PC-3 (cell line): ENCODE measurements at regions not wholly inside any gene's neighbourhood (a gene's known extent, or its start where the extent isn't known, plus 50 kb on each side); places are given as distances from the start of the nearest gene placed in this dataset.

Experiments used
- ATAC-seq: fragments of 200-7000 bp; cut with Tn5 transposase; 2 replicates; pipeline ENCODE4 v1.9.1; 2020; ENCODE audit warnings: mild to moderate bottlenecking, moderate library complexity
- BruUV-seq: library from RNA; stranded (reverse); fragments of 400-500 nt; replicated peaks from 2 replicates; lab custom pipeline; 2021; lab: Mats Ljungman, UMichigan
- CTCF ChIA-PET: fragments of 300-600 bp; sonication (Branson Sonifier 250); formaldehyde crosslinking; loops from one replicate; lab custom pipeline; 2022; ENCODE audit warnings: antibody characterized with exemption; lab: Charles Lee
- POLR2A ChIA-PET: fragments of 300-600 bp; sonication (Branson Sonifier 250); formaldehyde crosslinking; loops from one replicate; lab custom pipeline; 2022; ENCODE audit warnings: antibody characterized with exemption; ENCODE audit not compliant: unreplicated experiment; lab: Charles Lee
- DNase-seq: peaks from one replicate; pipeline ENCODE4 v3.0.0-alpha.2; 2015
- H2AFZ ChIP-seq: fragments of 300-600 bp; sonication (generic); 2 replicates; pipeline ENCODE4 v1.6.0; 2016; ENCODE audit warnings: antibody characterized with exemption, low read length
- H3F3A ChIP-seq: fragments of 300-600 bp; sonication (generic); one replicate; pipeline ENCODE4 v1.6.0; 2017; ENCODE audit warnings: antibody characterized with exemption, low read length, control low read depth, mild to moderate bottlenecking; ENCODE audit not compliant: unreplicated experiment
- H3K27ac ChIP-seq: fragments of 300-600 bp; sonication (generic); 2 replicates; pipeline ENCODE4 v1.5.1; 2016; ENCODE audit warnings: mild to moderate bottlenecking, low read length
- H3K27me3 ChIP-seq: fragments of 300-600 bp; sonication (generic); 2 replicates; pipeline ENCODE4 v1.6.1; 2016; ENCODE audit warnings: low read length, mixed read lengths
- H3K36me3 ChIP-seq: fragments of 300-600 bp; sonication (generic); 2 replicates; pipeline ENCODE4 v1.6.1; 2016; ENCODE audit warnings: low read depth, mixed run types, low read length, mixed read lengths
- H3K4me1 ChIP-seq: fragments of 300-600 bp; sonication (generic); 2 replicates; pipeline ENCODE4 v1.5.1; 2016; ENCODE audit warnings: low read length; ENCODE audit not compliant: insufficient read depth
- H3K4me2 ChIP-seq: fragments of 300-600 bp; sonication (generic); 2 replicates; pipeline ENCODE4 v1.6.0; 2016; ENCODE audit warnings: low read length
- H3K4me3 ChIP-seq: fragments of 300-600 bp; sonication (generic); 2 replicates; pipeline ENCODE4 v1.5.1; 2016; ENCODE audit warnings: mild to moderate bottlenecking, low read length, mixed read lengths
- H3K79me2 ChIP-seq: fragments of 300-600 bp; sonication (generic); 2 replicates; pipeline ENCODE4 v1.6.1; 2017; ENCODE audit warnings: low read length, mixed read lengths
- H3K9ac ChIP-seq: fragments of 300-600 bp; sonication (generic); 2 replicates; pipeline ENCODE4 v1.6.0; 2016; ENCODE audit warnings: mild to moderate bottlenecking, low read length
- H3K9me2 ChIP-seq: fragments of 300-600 bp; sonication (generic); replicated peaks from 2 replicates; pipeline ENCODE4 v1.6.1; 2016; ENCODE audit warnings: mixed run types, low read length, mixed read lengths
- H3K9me3 ChIP-seq: fragments of 300-600 bp; sonication (generic); 2 replicates; pipeline ENCODE4 v1.6.1; 2016; ENCODE audit warnings: low read length, mixed read lengths
- H4K20me1 ChIP-seq: fragments of 300-600 bp; sonication (generic); 2 replicates; pipeline ENCODE4 v1.6.1; 2016; ENCODE audit warnings: low read length, mixed read lengths
- CTCF ChIP-seq: fragments of 300-600 bp; sonication (generic); conservative IDR thresholded peaks from 2 replicates; pipeline ENCODE4 v1.5.1; 2017; ENCODE audit warnings: antibody characterized with exemption, low read depth, mild to moderate bottlenecking, low read length
- EZH2 ChIP-seq: fragments of 300-600 bp; sonication (generic); IDR thresholded peaks from one replicate; pipeline ENCODE4 v1.6.1; 2017; ENCODE audit warnings: antibody characterized with exemption, mild to moderate bottlenecking, low read length; ENCODE audit not compliant: unreplicated experiment
- EZH2phosphoT487 ChIP-seq: fragments of 300-600 bp; sonication (generic); IDR thresholded peaks from 2 replicates; pipeline ENCODE4 v1.6.1; 2018; ENCODE audit warnings: mild to moderate bottlenecking, antibody characterized with exemption, low read length, borderline replicate concordance
- intact Hi-C: fragments of 100-400 bp; cut with micrococcal nuclease; formaldehyde crosslinking; loops from 2 replicates; pipeline ENCODE4 v1.9.0; 2023

DNA sequence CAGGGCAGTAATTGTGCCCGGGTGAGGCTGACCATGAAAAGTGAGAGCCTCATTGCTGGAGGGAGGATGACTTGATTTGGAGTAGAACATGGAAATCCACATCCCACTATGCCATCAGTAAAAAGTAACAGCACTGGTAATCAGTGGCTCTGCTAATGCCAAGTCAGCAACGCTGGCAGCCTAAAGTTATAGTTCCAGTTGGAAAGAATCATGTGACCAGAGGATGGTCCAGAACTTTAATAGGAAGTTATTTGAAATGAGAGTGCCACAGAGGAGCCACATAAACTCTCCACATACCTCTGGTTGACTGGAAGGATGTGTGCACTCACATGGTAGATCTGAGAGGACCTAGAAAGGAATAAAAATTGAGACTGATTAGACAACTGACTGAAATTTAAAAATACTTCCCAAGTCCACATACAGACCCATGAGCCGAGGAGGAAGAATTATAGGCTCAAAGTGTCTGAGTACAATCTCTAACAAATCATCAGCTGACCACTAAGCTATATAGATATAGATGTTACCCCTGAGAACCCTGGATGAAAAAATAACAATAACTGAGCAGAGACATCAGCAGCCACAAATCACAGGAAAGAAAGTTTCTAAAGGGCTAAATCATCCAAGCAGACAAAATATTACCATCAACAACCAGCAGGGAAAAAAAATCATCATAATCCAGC, 346.8 kb downstream of the STK39 start:
- no peaks in the 10 kb centered on the region for H3K79me2 ChIP-seq
- no peaks in the 10 kb centered on the region for H3K36me3 ChIP-seq
- H4K20me1 ChIP-seq, result no peaks in the 10 kb centered on the region
- H3K4me3 ChIP-seq, result no peak overlapping the region
- no peak overlapping the region for H3K4me2 ChIP-seq
- no peak overlapping the region for H2AFZ ChIP-seq
- TF ChIP-seq EZH2phosphoT487, result no peak
- no peak for TF ChIP-seq EZH2
- TF ChIP-seq CTCF, result no peak
- no TSS peak for BruUV-seq
- DNase-seq, result no peak
- ChIA-PET POLR2A (no interaction called here), CTCF (no interaction called here)
- H3K27ac ChIP-seq, result no peak overlapping the region
- no peak overlapping the region for H3K9ac ChIP-seq
- H3F3A ChIP-seq, result no peaks in the 10 kb centered on the region
- H3K9me3 ChIP-seq, result no peaks in the 10 kb centered on the region
- no peaks in the 10 kb centered on the region for H3K9me2 ChIP-seq
- no peaks in the 10 kb centered on the region for H3K4me1 ChIP-seq
- H3K27me3 ChIP-seq, result peaks cover 41% of the 10 kb centered on the region
- intact Hi-C loops, result no loop called here
- no peak for ATAC-seq

- Histone ChIP-seq H3F3A (no peaks in the 10 kb centered on the region), H3K36me3 (no peaks in the 10 kb centered on the region), H3K4me3 (no peak overlapping the region), H2AFZ (no peak overlapping the region), H3K9ac (no peak overlapping the region), H3K9me2 (no peaks in the 10 kb centered on the region), H3K9me3 (no peaks in the 10 kb centered on the region), H3K79me2 (no peaks in the 10 kb centered on the region), H3K27me3 (peaks cover 30% of the 10 kb centered on the region), H3K4me1 (no peaks in the 10 kb centered on the region), H3K27ac (no peak overlapping the region), H4K20me1 (no peaks in the 10 kb centered on the region), H3K4me2 (no peak overlapping the region)
- ChIA-PET CTCF (no interaction called here), POLR2A (interaction anchor here (0.7 kb wide), 1 partner anchor 49 kb away, joined by 6 read pairs; no protein-coding TSS in a partner anchor)
- TF ChIP-seq EZH2phosphoT487, result no peak
- no peak for TF ChIP-seq EZH2
- TF ChIP-seq CTCF, result no peak
- DNase-seq (no peak), ATAC-seq (no peak)
- no TSS peak for BruUV-seq
- intact Hi-C loops, result no loop called here
Observed at GRCh38 chr2:167898340-167898739, 349.1 kb downstream of the STK39 start.

GRCh38 chr2:167891841-167892240, 355.6 kb downstream of the STK39 start:
- no peaks in the 10 kb centered on the region for H3K9me3 ChIP-seq
- ChIA-PET CTCF (no interaction called here), POLR2A (no interaction called here)
- BruUV-seq, result no TSS peak
- H3F3A ChIP-seq, result no peaks in the 10 kb centered on the region
- ATAC-seq (no peak), DNase-seq (no peak)
- H4K20me1 ChIP-seq, result no peaks in the 10 kb centered on the region
- H3K4me3 ChIP-seq, result no peak overlapping the region
- H3K4me2 ChIP-seq, result no peak overlapping the region
- H3K36me3 ChIP-seq, result no peaks in the 10 kb centered on the region
- no peaks in the 10 kb centered on the region for H3K79me2 ChIP-seq
- H3K27ac ChIP-seq, result no peak overlapping the region
- no peak for TF ChIP-seq EZH2
- TF ChIP-seq EZH2phosphoT487, result no peak
- no peak for TF ChIP-seq CTCF
- intact Hi-C loops, result no loop called here
- no peak overlapping the region for H3K9ac ChIP-seq
- 0 out of 2 replicates have a peak, but pooled peaks cover 5% of the 10 kb centered on the region for H3K27me3 ChIP-seq
- H3K4me1 ChIP-seq, result no peaks in the 10 kb centered on the region
- no peaks in the 10 kb centered on the region for H3K9me2 ChIP-seq
- H2AFZ ChIP-seq, result no peak overlapping the region
